Umbilical cord (tissue), 1 donor: ENCODE measurements at regions not wholly inside any gene's neighbourhood (a gene's known extent, or its start where the extent isn't known, plus 50 kb on each side); places are given as distances from the start of the nearest gene placed in this dataset.
A peak's percentile ranks its signal among the peaks of the same experiment; 100 is the strongest.
"Not testable (repeated sequence)": the region's sequence is repeated elsewhere in the genome, so short reads cannot be mapped to it uniquely, and the experiment has no call there.

Experiments used
- DNase-seq: peaks from one replicate; pipeline ENCODE4 v3.0.0-alpha.2; 2015; ENCODE audit warnings: low spot score

DNA sequence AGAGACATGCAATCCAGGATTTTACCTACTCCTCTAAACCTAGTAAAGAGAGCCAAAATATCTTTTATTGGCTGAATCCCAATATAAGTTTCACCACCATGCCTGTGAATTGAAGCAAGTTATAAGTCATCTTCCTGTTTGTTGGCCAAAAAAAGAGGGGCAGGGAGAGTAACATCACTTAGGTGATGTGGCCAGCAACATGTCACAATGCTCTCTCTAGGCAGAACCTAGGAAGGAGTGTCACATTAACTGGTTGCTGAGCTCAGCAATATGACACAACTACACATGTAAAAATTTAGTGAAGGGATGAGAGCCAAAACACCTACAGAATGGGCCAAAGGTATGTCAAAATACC is 895.9 kb upstream of the AMELY start:
- DNase-seq = no peak

DNA sequence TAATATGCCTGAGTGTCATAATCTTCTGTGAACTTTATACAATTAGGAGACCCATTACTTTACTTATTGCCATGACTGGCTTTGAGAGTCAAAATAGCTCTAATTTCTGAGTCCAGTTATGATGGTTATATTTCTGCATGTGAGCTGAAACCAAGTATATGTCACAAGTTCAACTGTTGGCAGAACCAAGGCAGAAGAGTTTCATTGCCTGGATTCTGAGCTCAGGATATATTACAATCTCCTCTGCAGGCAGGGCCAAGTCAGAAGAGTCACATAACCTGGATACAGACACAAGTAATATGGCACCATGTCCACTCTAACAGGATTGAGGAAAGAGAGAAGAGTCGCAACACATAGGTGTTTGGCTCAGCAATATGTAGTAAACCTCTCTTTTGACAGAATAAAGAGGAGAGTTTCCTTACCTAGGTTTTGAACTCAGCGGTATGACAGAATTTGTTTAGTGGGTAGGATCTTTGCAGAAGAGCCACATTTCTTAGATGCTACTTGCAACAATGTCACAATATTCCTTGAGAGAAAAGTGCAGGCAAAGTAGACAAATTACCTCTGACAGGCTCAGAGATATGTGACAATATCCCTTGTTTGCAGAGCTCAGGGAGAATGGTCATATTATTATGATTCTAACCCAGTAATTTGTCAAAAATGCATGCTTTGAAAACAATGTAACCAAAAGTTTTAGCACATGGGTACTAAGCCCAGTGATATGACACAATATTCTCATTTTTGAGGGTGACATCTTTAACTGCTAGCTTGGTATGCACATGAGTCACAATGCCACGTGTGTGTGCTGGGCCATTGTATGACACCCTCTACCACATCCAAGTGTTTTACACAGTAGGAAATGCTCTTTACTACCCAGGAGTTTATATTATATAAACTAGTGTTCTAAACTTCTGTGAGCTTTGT is 895.3 kb upstream of the AMELY start:
- no peak for DNase-seq

DNA sequence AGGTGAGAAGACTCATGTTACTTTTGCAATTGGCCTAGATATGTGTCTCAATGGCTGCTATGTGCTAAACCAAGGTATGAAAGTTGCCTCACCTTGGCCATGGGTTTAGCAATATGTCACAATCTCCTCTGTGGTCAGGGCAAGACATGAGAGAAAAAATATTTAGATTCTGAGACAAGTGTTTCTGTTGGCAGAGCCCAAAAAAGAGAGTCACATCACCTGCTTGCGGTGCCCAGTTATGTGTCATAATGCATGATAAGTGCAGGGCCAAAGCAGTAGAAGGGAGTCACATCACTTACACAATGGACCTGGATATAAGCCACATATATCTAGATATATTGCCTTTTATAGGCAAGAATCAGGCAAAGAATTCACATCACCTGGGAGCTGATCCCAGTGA is 894.1 kb upstream of the AMELY start:
- no peak for DNase-seq

DNA sequence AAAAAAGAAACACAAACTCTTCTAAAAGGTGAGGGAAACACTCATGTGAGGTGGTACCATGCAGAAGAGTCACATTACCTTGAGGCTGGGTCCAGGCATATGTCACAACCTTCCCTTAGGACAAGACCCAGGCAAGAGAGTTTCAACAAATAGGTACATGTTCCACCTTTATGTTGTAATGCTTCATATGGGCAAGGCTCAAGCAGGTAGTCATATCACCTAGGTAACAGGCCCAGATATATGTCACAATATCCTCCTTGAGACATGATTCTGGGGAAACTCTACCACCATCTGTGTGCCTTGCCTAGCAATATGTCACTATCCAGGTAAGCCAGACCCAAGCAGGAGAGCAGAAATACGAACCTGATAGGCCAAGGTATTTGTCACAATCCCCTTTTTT is 892.2 kb upstream of the AMELY start:
- DNase-seq = no peak

GRCh38 chrY:7796128-7796527 is 884.6 kb upstream of the AMELY start:
- DNase-seq = no peak

DNA sequence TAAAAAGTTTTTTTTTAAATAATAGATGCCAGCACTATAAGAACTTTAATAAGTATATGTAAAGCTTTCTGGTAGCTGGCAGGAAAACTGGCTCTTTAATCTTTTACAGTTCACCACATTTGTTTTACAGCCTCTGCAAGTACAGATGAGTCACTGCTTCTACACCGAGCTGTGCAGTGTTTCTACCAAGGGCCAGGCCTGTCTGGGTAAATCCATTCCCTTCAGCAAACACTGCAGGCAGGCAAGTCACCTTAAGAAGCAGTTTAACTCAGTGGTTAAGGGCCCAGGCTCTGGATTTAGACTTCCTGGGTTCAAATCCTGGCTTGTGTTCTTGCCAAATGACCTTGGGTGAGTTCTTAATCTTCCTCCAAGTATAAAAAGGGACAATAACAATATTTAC is 882.9 kb upstream of the AMELY start:
- peak; percentile 82 for DNase-seq

GRCh38 chrY:7793989-7794388 is 882.4 kb upstream of the AMELY start:
- DNase-seq = no peak

- no peak for DNase-seq
Measured at GRCh38 chrY:7792431-7792830, 880.9 kb upstream of the AMELY start.

- DNase-seq = peak; percentile 2
Measured at GRCh38 chrY:7781501-7781900, 869.9 kb upstream of the AMELY start.

GRCh38 chrY:7775436-7775835 is 863.9 kb upstream of the AMELY start:
- DNase-seq = not testable (repeated sequence)

GRCh38 chrY:7771771-7772170 is 860.2 kb upstream of the AMELY start:
- DNase-seq = no peak

DNA sequence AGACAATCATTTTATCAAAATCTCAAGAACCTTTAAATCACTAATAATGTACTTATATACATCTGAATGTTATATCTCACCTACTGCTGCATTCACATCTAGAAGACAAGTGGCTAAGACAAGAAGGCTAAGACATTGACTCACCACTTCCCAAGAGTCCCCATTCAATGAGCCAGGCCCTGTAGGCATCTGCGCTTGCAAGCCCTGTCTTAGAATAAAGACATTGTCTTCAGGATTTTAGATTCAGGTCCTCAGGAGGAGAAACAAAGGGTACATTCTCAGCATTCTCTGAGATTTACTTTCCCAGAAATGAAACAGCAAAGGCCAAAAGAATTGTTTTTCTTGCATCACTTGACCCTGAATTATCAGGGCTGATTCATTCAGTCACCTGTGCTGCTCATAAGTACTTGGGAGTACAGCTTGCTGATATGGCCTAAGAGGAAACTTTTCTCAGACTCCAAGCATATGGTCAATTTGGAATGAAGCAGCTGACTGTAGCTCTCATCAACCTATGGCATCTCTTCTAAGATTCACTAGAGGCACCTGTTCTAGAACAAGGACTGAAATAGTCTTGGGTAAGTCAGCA is 858.3 kb upstream of the AMELY start:
- DNase-seq = no peak

DNA sequence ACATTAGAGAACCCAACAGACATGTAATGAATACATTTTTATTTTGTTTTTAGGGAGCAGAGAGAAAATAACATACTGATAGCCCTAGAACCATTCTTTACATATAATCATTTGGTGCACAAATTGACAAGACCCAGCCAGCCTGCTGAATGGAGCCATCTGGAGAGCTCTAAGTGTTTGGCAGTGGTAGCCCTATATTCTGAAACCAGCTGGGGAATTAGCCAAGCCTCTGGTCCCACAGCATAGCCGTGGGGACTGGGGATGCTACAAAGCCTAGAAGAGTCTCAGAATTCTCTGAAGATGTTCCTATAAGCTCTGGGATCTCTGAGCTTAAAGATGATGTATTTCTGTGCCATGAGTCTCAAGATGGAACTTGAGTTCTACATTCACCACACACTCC is 857.3 kb upstream of the AMELY start:
- no peak for DNase-seq

DNA sequence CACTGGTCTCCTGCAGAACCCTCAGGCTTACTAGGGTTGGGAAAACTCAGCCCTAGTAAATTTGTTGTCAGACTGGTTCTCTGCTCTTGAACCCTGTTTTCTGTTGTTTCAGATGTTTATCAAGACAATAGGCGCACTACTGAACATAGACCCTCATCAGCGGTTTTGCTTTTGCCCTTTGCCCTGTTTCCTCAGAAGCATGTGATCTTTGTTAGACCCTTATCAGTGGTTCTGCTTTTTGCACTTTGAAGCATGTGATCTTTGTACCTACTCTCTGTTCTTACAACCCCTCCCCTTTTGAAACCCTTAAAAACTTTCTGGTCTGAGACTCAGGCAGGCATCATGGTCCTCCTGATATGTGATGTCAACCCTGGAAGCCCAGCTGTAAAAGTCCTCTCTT is 842.2 kb upstream of the AMELY start:
- no peak for DNase-seq

- peak; percentile 28 for DNase-seq
Measured at GRCh38 chrY:7746781-7747180, 835.2 kb upstream of the AMELY start.

GRCh38 chrY:7745581-7745901 is 834.0 kb upstream of the AMELY start:
- DNase-seq = peak; percentile 48

DNA sequence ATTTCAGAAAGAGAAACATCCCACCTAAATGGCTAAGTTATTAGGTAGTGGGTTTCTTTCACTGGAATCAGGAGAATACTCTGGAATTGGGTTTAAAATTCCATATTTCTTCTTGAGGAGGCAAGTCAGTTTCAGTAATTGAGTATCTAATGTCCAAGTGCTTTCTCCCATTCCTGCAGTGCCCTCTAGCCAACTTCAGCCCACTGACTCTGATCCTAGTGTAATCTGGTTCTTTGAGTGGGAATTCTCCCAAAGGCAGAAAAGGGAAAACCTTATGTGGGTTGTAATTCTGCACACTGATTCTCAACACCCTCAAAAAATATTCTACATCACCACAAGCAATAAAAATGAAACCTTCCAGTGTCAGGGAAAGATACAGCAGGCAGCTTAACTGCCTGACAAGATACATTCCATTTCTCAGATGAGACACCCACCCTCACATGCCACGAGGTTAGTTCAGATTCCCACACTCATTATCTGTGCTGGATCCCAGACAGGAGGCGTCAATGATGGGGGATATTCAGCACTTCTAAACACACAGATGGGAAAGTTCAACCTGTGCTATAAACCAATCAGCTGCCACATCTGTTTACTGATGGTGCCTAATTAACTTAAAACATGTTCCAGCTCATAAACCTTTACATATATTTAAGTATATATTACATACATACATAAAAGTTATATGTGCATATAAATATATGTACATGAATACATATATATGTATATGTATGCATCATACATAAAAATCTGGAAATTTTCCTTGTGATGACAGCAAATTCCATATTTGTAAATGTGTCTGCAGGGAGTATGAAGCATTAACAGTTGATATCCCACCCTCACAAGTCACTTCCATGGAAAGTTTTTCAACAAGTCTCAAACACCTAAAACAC is 833.4 kb upstream of the AMELY start:
- DNase-seq = peak; percentile 82

DNA sequence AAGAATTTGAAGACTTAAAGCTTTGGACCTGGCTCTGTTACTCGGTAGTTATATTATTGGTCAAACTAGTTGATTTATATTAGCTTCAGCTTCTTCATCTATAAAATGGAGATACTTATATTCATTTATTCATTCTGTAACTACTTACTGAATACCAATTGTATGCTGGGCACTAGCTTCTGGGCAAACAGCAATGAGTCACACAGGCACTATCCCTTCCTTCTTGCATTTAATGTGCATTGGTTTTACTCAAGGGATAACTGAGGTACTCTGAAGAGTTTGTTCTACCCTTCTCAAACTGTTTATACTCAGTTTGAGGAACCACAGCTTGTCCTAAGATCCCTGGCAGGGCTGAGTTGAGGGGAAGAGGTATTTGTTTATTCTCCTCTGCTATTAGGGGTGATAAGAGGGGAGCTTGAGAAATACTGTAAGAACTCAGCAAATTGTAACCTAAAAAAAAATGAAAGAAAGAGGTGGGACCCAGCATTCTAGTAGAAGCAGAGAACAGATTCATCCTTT is 825.4 kb upstream of the AMELY start:
- no peak for DNase-seq

DNA sequence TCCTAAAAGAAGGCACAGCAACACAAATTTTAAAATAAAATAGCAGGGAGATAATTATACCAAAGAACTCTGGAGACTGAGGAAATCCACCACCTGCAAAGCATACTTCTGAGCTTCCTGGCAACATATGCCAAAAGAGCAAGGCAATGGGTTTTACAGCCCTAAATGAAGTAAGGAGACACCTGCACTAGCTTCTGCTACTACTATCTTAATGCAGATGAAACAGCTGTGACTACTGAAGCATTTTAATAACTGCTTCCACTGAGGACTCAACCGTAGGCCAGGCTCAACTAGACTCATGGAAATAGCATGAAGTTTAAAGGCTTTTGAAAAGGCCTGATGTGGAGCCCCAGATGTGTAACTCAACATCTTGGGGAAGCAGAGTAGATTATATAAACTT is 820.1 kb upstream of the AMELY start:
- no peak for DNase-seq

DNA sequence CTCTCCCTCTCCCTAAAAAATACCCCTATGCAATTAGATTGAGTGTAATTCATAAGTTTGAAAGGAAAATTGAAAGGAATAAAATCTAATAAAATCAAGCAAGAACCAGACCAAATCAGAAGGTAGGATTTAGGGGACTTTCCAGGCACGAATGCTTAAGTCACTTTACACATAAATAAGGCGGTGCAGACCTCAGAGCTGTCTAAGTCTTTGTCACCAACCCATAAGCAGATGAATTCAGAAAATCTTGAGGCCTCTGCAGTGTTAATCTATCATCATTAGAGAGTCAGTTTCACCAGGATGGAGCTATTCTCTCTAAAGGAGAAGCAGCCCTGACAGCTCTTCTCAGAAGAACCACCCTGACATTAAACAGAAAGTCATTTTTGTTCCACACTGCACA is 819.1 kb upstream of the AMELY start:
- no peak for DNase-seq

GRCh38 chrY:7730071-7730470 is 818.5 kb upstream of the AMELY start:
- DNase-seq = no peak

DNA sequence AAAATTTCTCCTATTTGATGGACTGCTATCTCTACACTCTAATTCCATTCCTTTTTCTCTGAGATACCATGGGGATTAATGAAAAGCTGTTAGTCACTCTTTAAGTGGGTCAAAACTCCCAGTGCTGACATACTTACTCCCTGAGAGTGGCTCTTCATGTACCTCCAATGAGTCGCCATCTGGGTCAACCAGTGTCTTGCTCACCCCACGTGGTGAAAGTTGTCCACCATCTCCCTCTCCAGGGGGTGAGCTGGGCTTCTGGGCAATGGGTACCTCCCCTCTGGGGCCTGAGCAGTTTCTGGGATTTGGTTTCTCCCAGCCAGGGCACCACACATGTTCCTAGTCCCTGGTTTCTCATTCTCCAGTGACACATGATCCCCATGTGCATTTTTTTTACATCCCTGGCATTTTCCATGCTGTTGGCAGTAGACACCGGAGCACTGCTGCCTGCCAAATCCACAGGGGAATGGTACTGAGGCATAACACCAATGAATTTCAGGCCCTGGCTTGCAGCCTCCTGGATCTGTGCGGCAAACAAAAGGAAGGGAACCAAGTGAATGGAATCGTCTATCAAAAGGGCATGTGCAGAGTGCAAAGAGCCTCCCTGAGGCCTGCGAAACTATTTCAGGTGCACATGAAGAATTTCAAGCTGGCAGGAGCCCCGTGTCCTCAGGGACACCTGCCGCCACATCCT is 817.9 kb upstream of the AMELY start:
- no peak for DNase-seq
